ENCODE measurements at regions not wholly inside any gene's neighbourhood (a gene's known extent, or its start where the extent isn't known, plus 50 kb on each side); places are given as distances from the start of the nearest gene placed in this dataset.

DNA sequence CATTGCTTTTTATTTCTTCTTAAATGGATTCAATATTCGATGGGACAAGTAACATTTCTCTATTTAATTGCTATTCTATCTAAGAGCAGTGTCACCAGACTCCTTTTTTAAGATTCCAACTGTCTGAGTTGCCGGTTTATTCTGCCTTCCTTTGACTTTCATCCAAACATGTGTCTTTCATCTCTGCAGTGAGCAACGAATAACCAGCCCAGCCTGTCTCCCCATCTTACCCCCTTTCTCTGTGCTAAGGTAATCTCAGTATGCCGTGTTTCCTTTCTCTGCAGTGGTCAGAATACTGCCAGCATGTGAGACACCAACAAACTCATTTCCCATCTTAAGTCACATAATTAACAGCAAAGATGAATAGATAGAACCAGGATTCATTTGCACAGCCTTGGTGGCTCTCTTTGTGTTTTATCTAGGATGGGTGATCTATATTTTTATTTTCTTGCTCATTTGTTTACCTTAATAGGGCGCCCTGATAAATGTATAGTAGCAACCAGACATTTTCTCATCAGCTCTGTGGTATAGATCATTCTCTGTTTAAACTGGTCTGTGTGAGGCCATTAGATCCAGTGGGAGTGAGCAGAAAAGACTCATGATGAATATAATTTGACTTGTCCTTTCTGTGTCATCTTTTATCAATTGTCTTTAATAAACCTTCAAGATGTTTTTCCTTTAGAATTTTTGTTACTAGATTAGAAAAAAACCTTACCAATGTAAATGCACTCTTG is 394.8 kb upstream of the IGFBP7 start:
- H3K36me3 ChIP-seq (ENCODE audit: control insufficient read depth in 2 of 2, insufficient read depth in 2 of 2, low read length in 2 of 2): no peaks in the 10 kb centered on the region
- no peaks in the 10 kb centered on the region for H3K4me1 ChIP-seq (ENCODE audit: control insufficient read depth in 2 of 2, insufficient read depth in 2 of 2, low read length in 2 of 2)
- H3K27ac ChIP-seq (ENCODE audit: low read depth in 2 of 2, low read length in 2 of 2): no peak overlapping the region

DNA sequence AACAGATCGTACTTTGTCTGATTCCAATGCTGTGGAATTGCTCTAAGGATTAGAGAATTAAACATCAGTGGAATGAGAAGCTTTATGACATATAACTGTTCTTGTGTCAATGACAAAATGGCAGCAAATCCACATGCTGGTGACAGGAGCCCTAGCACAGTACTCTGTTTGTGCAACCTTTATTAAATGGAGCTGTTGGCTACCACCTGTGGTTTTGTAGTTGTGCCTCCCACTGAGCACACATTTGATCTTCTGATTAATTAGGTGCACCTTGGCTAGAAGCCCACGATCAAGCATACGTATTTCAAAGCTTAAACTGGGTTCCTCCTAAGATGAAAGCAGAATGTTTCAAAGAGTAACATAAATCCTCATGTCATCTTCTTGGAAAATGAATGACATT is 394.0 kb upstream of the IGFBP7 start:
- no peak overlapping the region for H3K27ac ChIP-seq (ENCODE audit: low read depth in 2 of 2, low read length in 2 of 2)
- no peak overlapping the region for H3K4me3 ChIP-seq (ENCODE audit: low read length in 2 of 2)
- H3K4me1 ChIP-seq (ENCODE audit: control insufficient read depth in 2 of 2, insufficient read depth in 2 of 2, low read length in 2 of 2): no peaks in the 10 kb centered on the region
- H3K9ac ChIP-seq (ENCODE audit: low read depth in 1 of 2, low read length in 2 of 2): no peak overlapping the region
- no peaks in the 10 kb centered on the region for H3K27me3 ChIP-seq (ENCODE audit: control insufficient read depth in 2 of 2, insufficient read depth in 2 of 2, low read length in 2 of 2)
- H3K36me3 ChIP-seq (ENCODE audit: control insufficient read depth in 2 of 2, insufficient read depth in 2 of 2, low read length in 2 of 2): no peaks in the 10 kb centered on the region
- no peaks in the 10 kb centered on the region for H3K9me3 ChIP-seq (ENCODE audit: control insufficient read depth in 2 of 2, low read length in 2 of 2)

More for the DNA sequence above, 394.8 kb upstream of the IGFBP7 start:
- Histone ChIP-seq H3K9ac (ENCODE audit: low read depth in 1 of 2, low read length in 2 of 2) (no peak overlapping the region), H3K27me3 (ENCODE audit: control insufficient read depth in 2 of 2, insufficient read depth in 2 of 2, low read length in 2 of 2) (no peaks in the 10 kb centered on the region), H3K4me3 (ENCODE audit: low read length in 2 of 2) (no peak overlapping the region), H3K9me3 (ENCODE audit: control insufficient read depth in 2 of 2, low read length in 2 of 2) (no peaks in the 10 kb centered on the region)

DNA sequence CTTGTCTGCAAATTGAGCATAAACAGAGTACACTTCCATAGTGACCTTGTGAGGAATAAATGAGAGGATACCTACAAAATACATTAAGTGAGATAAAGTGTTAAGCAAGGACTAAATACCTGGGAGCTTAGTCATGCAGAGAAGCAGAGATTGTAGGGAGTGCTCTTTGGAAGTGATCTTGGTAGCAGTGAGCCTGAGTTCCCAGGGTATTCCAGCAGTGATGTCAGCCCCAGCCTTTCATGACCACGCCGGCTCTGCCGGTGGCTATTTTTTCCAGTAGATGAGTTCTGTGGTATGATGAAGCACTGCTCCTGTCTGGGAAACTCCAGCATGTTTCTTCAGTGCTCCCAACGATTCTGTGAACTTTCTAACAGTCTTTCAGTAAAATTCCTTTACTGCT is 391.5 kb upstream of the IGFBP7 start:
- H3K27ac ChIP-seq (ENCODE audit: low read depth in 2 of 2, low read length in 2 of 2): no peak overlapping the region
- no peak overlapping the region for H3K9ac ChIP-seq (ENCODE audit: low read depth in 1 of 2, low read length in 2 of 2)
- H3K4me3 ChIP-seq (ENCODE audit: low read length in 2 of 2): no peak overlapping the region
- H3K9me3 ChIP-seq (ENCODE audit: control insufficient read depth in 2 of 2, low read length in 2 of 2): no peaks in the 10 kb centered on the region
- no peaks in the 10 kb centered on the region for H3K4me1 ChIP-seq (ENCODE audit: control insufficient read depth in 2 of 2, insufficient read depth in 2 of 2, low read length in 2 of 2)
- H3K27me3 ChIP-seq (ENCODE audit: control insufficient read depth in 2 of 2, insufficient read depth in 2 of 2, low read length in 2 of 2): no peaks in the 10 kb centered on the region
- no peaks in the 10 kb centered on the region for H3K36me3 ChIP-seq (ENCODE audit: control insufficient read depth in 2 of 2, insufficient read depth in 2 of 2, low read length in 2 of 2)

DNA sequence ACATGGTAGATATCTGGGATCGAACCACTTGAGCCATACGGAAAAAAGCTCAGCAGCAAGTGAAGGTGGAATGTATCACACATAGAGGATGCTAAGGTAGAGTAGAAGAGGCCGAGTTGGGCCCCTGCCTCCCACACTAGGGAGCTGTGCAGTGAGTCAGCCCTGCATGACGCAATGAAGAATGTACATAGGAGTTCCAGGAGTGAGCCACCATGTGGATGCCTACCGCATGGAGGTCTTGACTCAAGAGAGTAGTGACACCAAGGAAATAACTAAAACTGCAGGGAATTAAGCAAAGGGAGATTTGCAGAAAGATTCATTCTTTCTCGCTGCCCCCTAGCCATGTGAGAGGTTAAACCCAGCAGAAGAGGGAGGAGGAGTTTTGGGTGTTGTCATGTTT is 389.6 kb upstream of the IGFBP7 start:
- no peak overlapping the region for H3K27ac ChIP-seq (ENCODE audit: low read depth in 2 of 2, low read length in 2 of 2)
- H3K4me1 ChIP-seq (ENCODE audit: control insufficient read depth in 2 of 2, insufficient read depth in 2 of 2, low read length in 2 of 2): no peaks in the 10 kb centered on the region
- H3K27me3 ChIP-seq (ENCODE audit: control insufficient read depth in 2 of 2, insufficient read depth in 2 of 2, low read length in 2 of 2): no peaks in the 10 kb centered on the region
- no peak overlapping the region for H3K9ac ChIP-seq (ENCODE audit: low read depth in 1 of 2, low read length in 2 of 2)
- H3K36me3 ChIP-seq (ENCODE audit: control insufficient read depth in 2 of 2, insufficient read depth in 2 of 2, low read length in 2 of 2): no peaks in the 10 kb centered on the region
- no peak overlapping the region for H3K4me3 ChIP-seq (ENCODE audit: low read length in 2 of 2)
- no peaks in the 10 kb centered on the region for H3K9me3 ChIP-seq (ENCODE audit: control insufficient read depth in 2 of 2, low read length in 2 of 2)

DNA sequence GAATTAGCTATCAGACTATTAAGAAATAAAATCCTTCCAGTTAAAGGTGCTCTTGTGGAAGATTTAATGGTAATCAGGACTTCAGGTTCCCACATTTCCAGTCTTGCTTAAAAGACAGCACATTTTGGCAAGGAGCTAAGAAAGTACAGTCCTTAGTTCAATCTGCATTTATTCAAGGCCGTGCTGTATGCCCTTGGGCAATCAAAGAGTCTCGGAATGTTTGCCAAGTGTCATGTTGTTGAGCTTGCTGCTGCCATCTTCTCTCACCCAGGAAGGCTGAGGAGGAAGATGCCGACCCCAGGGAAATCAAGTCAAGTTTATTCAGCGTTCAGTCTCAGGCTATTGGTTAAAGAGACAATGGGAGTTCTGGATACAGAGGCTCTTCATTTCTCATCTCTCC is 388.1 kb upstream of the IGFBP7 start:
- Histone ChIP-seq H3K4me3 (ENCODE audit: low read length in 2 of 2) (no peak overlapping the region), H3K9ac (ENCODE audit: low read depth in 1 of 2, low read length in 2 of 2) (no peak overlapping the region), H3K27ac (ENCODE audit: low read depth in 2 of 2, low read length in 2 of 2) (no peak overlapping the region), H3K36me3 (ENCODE audit: control insufficient read depth in 2 of 2, insufficient read depth in 2 of 2, low read length in 2 of 2) (no peaks in the 10 kb centered on the region), H3K27me3 (ENCODE audit: control insufficient read depth in 2 of 2, insufficient read depth in 2 of 2, low read length in 2 of 2) (no peaks in the 10 kb centered on the region), H3K4me1 (ENCODE audit: control insufficient read depth in 2 of 2, insufficient read depth in 2 of 2, low read length in 2 of 2) (no peaks in the 10 kb centered on the region), H3K9me3 (ENCODE audit: control insufficient read depth in 2 of 2, low read length in 2 of 2) (no peaks in the 10 kb centered on the region)

DNA sequence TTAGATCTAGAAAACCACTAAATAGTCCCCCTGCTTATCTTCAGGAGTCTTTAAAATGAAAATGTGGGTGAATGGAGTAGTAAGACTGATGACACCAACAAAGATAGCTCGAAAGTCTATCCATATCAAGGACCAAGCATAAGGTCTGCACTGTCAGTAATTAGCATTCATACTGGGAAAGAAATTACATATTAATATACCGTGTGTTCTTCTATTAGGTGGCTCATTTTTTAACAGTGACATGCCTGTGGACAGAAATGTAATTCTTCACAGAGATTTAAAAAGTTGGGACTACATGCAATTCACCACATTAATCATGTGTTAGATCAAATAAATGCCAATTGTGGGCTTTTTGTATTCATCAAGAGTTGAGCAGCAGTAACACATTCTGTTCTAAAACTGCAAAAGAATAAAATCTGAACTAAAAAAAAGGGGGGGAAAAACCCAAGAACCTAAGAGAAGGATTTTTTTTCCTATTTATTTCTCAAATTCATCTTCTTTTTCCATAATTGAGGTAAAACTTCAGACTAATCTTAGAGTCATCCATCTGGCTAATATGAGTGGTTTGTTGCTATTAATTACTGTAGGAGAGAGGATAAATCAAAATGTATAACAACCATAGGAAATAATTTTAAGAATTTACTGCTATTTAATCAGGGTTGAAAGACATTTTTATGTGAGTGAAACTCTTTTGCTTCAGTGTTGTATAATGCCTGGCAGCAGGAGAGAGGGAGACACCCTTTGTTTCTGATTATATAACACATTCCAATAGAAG is 386.7 kb upstream of the IGFBP7 start:
- Histone ChIP-seq H3K27me3 (ENCODE audit: control insufficient read depth in 2 of 2, insufficient read depth in 2 of 2, low read length in 2 of 2) (no peaks in the 10 kb centered on the region), H3K9ac (ENCODE audit: low read depth in 1 of 2, low read length in 2 of 2) (no peak overlapping the region), H3K27ac (ENCODE audit: low read depth in 2 of 2, low read length in 2 of 2) (no peak overlapping the region), H3K36me3 (ENCODE audit: control insufficient read depth in 2 of 2, insufficient read depth in 2 of 2, low read length in 2 of 2) (no peaks in the 10 kb centered on the region), H3K9me3 (ENCODE audit: control insufficient read depth in 2 of 2, low read length in 2 of 2) (no peaks in the 10 kb centered on the region), H3K4me3 (ENCODE audit: low read length in 2 of 2) (no peak overlapping the region), H3K4me1 (ENCODE audit: control insufficient read depth in 2 of 2, insufficient read depth in 2 of 2, low read length in 2 of 2) (no peaks in the 10 kb centered on the region)

DNA sequence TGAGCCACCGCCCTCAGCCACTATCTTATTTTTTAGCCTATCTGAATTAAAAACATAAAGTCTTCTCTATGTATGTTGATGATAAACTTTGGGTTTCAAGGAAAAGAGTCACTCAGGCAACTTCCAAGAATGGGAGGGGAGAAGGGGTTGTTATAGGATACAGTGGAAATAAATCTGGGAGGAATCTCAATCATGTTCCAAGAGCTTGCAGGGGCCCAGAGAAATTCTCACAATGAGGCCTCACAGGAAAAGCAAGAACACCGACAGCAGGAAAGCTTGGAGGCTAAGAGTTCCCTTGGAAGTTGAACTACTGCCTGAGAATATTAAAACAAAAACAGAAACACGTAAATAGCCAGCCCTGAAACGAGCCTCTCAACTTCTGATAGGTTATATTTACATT is 384.6 kb upstream of the IGFBP7 start:
- Histone ChIP-seq H3K36me3 (ENCODE audit: control insufficient read depth in 2 of 2, insufficient read depth in 2 of 2, low read length in 2 of 2) (no peaks in the 10 kb centered on the region), H3K4me3 (ENCODE audit: low read length in 2 of 2) (no peak overlapping the region), H3K27ac (ENCODE audit: low read depth in 2 of 2, low read length in 2 of 2) (no peak overlapping the region), H3K27me3 (ENCODE audit: control insufficient read depth in 2 of 2, insufficient read depth in 2 of 2, low read length in 2 of 2) (no peaks in the 10 kb centered on the region), H3K9ac (ENCODE audit: low read depth in 1 of 2, low read length in 2 of 2) (no peak overlapping the region), H3K9me3 (ENCODE audit: control insufficient read depth in 2 of 2, low read length in 2 of 2) (no peaks in the 10 kb centered on the region), H3K4me1 (ENCODE audit: control insufficient read depth in 2 of 2, insufficient read depth in 2 of 2, low read length in 2 of 2) (no peaks in the 10 kb centered on the region)

DNA sequence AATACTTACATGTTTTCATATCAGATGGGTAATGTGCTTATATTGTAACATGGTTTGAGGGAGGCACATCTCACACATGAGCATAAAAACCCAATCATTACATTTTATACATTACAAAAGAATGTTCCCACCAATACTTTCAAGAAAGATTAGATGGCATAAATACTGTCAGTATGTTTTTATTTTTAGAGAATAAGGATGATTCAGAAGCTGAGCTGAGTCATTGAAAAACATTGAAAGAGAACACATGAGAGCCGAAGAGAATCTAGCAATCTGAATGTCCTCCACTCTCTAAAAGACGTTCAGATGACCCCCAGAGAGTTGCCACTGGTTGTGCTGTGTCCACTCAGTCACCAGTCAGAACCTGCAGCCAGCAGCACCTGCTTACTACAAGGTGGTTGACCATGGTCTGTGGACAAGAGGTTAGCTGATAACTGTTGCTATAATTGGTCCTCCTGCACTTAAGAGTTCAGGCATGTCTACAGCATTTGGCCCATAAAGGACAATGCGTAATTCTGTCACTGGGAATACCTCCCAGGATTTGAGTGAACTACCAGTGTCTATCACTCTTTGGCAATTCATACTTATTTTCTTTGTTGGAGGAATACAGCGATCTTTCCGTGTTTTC is 382.2 kb upstream of the IGFBP7 start:
- H3K4me3 ChIP-seq (ENCODE audit: low read length in 2 of 2): no peak overlapping the region
- no peaks in the 10 kb centered on the region for H3K9me3 ChIP-seq (ENCODE audit: control insufficient read depth in 2 of 2, low read length in 2 of 2)
- H3K36me3 ChIP-seq (ENCODE audit: control insufficient read depth in 2 of 2, insufficient read depth in 2 of 2, low read length in 2 of 2): no peaks in the 10 kb centered on the region
- no peak overlapping the region for H3K9ac ChIP-seq (ENCODE audit: low read depth in 1 of 2, low read length in 2 of 2)
- H3K27ac ChIP-seq (ENCODE audit: low read depth in 2 of 2, low read length in 2 of 2): no peak overlapping the region
- H3K27me3 ChIP-seq (ENCODE audit: control insufficient read depth in 2 of 2, insufficient read depth in 2 of 2, low read length in 2 of 2): no peaks in the 10 kb centered on the region
- H3K4me1 ChIP-seq (ENCODE audit: control insufficient read depth in 2 of 2, insufficient read depth in 2 of 2, low read length in 2 of 2): no peaks in the 10 kb centered on the region

DNA sequence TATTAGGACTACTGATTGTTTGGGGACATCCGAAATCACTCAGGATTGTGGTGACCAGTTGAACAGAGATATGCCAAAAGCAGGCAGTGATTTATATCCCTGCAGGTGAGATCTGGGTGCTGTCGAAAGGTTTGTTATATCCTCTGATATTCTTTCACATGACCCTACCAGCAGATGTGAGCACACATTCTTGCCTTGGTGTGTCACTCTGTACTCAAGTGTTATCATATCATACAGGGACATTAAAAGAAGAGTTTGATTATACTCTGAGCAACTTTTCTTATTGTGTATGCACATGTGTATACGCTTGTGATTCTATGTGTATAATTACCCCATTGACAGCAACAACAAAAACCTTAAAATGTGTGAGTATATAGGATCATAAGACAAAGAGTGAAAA is 381.2 kb upstream of the IGFBP7 start:
- H3K9me3 ChIP-seq (ENCODE audit: control insufficient read depth in 2 of 2, low read length in 2 of 2): no peaks in the 10 kb centered on the region
- no peaks in the 10 kb centered on the region for H3K27me3 ChIP-seq (ENCODE audit: control insufficient read depth in 2 of 2, insufficient read depth in 2 of 2, low read length in 2 of 2)
- H3K4me3 ChIP-seq (ENCODE audit: low read length in 2 of 2): no peak overlapping the region
- H3K4me1 ChIP-seq (ENCODE audit: control insufficient read depth in 2 of 2, insufficient read depth in 2 of 2, low read length in 2 of 2): no peaks in the 10 kb centered on the region
- H3K36me3 ChIP-seq (ENCODE audit: control insufficient read depth in 2 of 2, insufficient read depth in 2 of 2, low read length in 2 of 2): no peaks in the 10 kb centered on the region
- no peak overlapping the region for H3K9ac ChIP-seq (ENCODE audit: low read depth in 1 of 2, low read length in 2 of 2)
- no peak overlapping the region for H3K27ac ChIP-seq (ENCODE audit: low read depth in 2 of 2, low read length in 2 of 2)

DNA sequence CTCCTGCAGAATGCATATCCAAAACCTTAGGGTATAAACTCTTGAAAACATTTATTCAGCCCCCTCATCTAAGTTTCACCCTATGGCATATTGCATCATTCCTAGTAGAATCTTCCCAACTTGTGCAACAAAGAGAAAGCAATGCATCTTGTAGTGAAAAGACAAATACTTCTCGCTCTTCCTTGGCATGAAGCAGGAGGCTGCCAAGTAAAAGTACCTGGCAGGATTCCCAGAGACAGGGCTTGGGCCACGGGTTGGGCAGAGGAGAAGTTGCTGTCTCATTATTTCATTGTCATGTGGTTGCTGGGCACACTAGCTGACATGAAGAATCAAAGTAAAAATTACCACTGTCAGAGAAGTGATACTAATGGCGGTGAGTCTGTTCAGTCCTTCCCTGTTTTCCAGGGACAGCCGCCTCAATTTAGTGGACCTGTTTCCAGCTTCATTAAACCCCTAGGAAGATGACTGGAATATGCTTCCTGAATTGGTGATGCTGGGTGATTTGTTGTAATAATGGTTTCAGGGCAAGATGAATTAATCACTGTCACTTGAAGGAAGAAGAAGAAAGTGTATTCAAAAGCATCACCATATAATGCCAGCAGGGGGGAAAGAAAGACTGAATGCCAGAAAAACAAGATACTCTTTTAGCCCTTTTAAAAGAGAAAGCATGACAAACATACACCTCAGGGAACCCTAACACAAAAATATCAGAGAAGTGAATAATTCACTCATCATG is 380.5 kb upstream of the IGFBP7 start:
- Histone ChIP-seq H3K36me3 (ENCODE audit: control insufficient read depth in 2 of 2, insufficient read depth in 2 of 2, low read length in 2 of 2) (no peaks in the 10 kb centered on the region), H3K27ac (ENCODE audit: low read depth in 2 of 2, low read length in 2 of 2) (no peak overlapping the region)

More for the DNA sequence above, 380.5 kb upstream of the IGFBP7 start:
- Histone ChIP-seq H3K4me3 (ENCODE audit: low read length in 2 of 2) (no peak overlapping the region), H3K4me1 (ENCODE audit: control insufficient read depth in 2 of 2, insufficient read depth in 2 of 2, low read length in 2 of 2) (no peaks in the 10 kb centered on the region), H3K27me3 (ENCODE audit: control insufficient read depth in 2 of 2, insufficient read depth in 2 of 2, low read length in 2 of 2) (no peaks in the 10 kb centered on the region), H3K9ac (ENCODE audit: low read depth in 1 of 2, low read length in 2 of 2) (no peak overlapping the region), H3K9me3 (ENCODE audit: control insufficient read depth in 2 of 2, low read length in 2 of 2) (no peaks in the 10 kb centered on the region)

All from mucosa of rectum (tissue), 2 donors.